HCT116 (cell line): ENCODE measurements at regions not wholly inside any gene's neighbourhood (a gene's known extent, or its start where the extent isn't known, plus 50 kb on each side); places are given as distances from the start of the nearest gene placed in this dataset.

Source experiments
- ATAC-seq: fragments of 200-7000 bp; cut with Tn5 transposase; 2 replicates; pipeline ENCODE4 v1.9.1; 2020; ENCODE audit warnings: mild to moderate bottlenecking, moderate library complexity
- BruUV-seq: library from RNA; stranded (reverse); fragments of 400-500 nt; replicated peaks from 2 replicates; lab custom pipeline; 2021; lab: Mats Ljungman, UMichigan
- CTCF ChIA-PET: fragments of 300-600 bp; sonication (Branson Sonifier 250); formaldehyde crosslinking; loops from one replicate; lab custom pipeline; 2021; ENCODE audit warnings: antibody characterized with exemption; lab: Charles Lee
- POLR2A ChIA-PET: fragments of 300-600, 350-600 bp; sonication (Branson Sonifier 250); formaldehyde crosslinking; loops from one replicate; lab custom pipeline; 2021; ENCODE audit warnings: antibody characterized with exemption; lab: Charles Lee
- RAD21 ChIA-PET, 2 experiments: fragments of 300-600 bp; sonication (Branson Sonifier 250); formaldehyde crosslinking; loops; one replicate each; lab custom pipeline; 2023; ENCODE audit warnings: low total read pairs in 2 of 2; ENCODE audit not compliant: uncharacterized antibody in 2 of 2, unreplicated experiment in 2 of 2, low non-redundant PET in 1 of 2; lab: Charles Lee
- DNase-seq: peaks from one replicate; pipeline ENCODE4 v3.0.0-alpha.2; 2010; ENCODE audit warnings: low read depth, low spot score
- H2AFZ ChIP-seq: fragments of 200-600 bp; shearing (Covaris generic), sonication (generic); 2 replicates; pipeline ENCODE4 v1.6.1; 2017; ENCODE audit warnings: low read depth, mixed run types, mixed read lengths, antibody characterized with exemption, low read length; ENCODE audit not compliant: poor library complexity, severe bottlenecking
- H3K27ac ChIP-seq: 2 replicates; pipeline ENCODE4 v1.5.1; 2012; ENCODE audit warnings: low read depth, low read length
- H3K27me3 ChIP-seq: fragments of 200-600 bp; sonication (generic); 2 replicates; pipeline ENCODE4 v1.6.1; 2016; ENCODE audit warnings: mixed run types, low read length, mixed read lengths; ENCODE audit not compliant: insufficient read depth
- H3K36me3 ChIP-seq, 2 experiments: fragments of 200-500 bp in 1 of 2; fragments of 200-600 bp in 1 of 2; sonication (Bioruptor generic) in 1 of 2; sonication (generic) in 1 of 2; 2 replicates each; pipeline versions ENCODE4 v1.5.1 to v1.6.1; 2014 to 2016; ENCODE audit warnings: low read length in 2 of 2, inconsistent platforms in 1 of 2, mixed read lengths in 1 of 2, mixed run types in 1 of 2; ENCODE audit not compliant: insufficient read depth in 2 of 2, control insufficient read depth in 1 of 2
- H3K4me1 ChIP-seq, 2 experiments: fragments of 200-600 bp in 1 of 2; sonication (generic) in 1 of 2; 2 replicates each; pipeline versions ENCODE4 v1.5.1 to v1.6.1; 2012 to 2017; ENCODE audit warnings: low read length in 2 of 2, inconsistent platforms in 1 of 2, mild to moderate bottlenecking in 1 of 2, mixed read lengths in 1 of 2, mixed run types in 1 of 2, moderate library complexity in 1 of 2; ENCODE audit not compliant: insufficient read depth in 2 of 2, control insufficient read depth in 1 of 2
- H3K4me2 ChIP-seq: fragments of 200-600 bp; sonication (generic); 2 replicates; pipeline ENCODE4 v1.6.1; 2017; ENCODE audit warnings: mixed run types, low read length, mixed read lengths
- H3K4me3 ChIP-seq, 2 experiments: fragments of 200-600 bp in 1 of 2; sonication (generic) in 1 of 2; replicated peaks in 1 of 2; 2 replicates each; pipeline ENCODE4 v1.5.1; 2011 to 2016; ENCODE audit warnings: low read length in 2 of 2, control low read depth in 1 of 2, low read depth in 1 of 2, mild to moderate bottlenecking in 1 of 2, mixed read lengths in 1 of 2, mixed run types in 1 of 2
- H3K79me2 ChIP-seq: fragments of 200-600 bp; sonication (generic); 2 replicates; pipeline ENCODE4 v1.6.1; 2017; ENCODE audit warnings: mild to moderate bottlenecking, mixed run types, low read length, moderate library complexity, mixed read lengths; ENCODE audit not compliant: insufficient read depth
- H3K9ac ChIP-seq: fragments of 200-600 bp; sonication (generic); 2 replicates; pipeline ENCODE4 v1.6.1; 2016; ENCODE audit warnings: low read length, mixed read lengths
- H3K9me2 ChIP-seq: fragments of 200-600 bp; sonication (generic), shearing (Covaris generic); 2 replicates; pipeline ENCODE4 v1.6.1; 2017; ENCODE audit warnings: mixed run types, mild to moderate bottlenecking, moderate library complexity; ENCODE audit not compliant: insufficient read depth
- H3K9me3 ChIP-seq, 2 experiments: fragments of 200-500 bp in 1 of 2; fragments of 200-600 bp in 1 of 2; sonication (Bioruptor generic) in 1 of 2; sonication (generic) in 1 of 2; 2 replicates each; pipeline ENCODE4 v1.6.1; 2014 to 2017; ENCODE audit warnings: low read length in 2 of 2, mixed read lengths in 2 of 2, inconsistent platforms in 1 of 2, low read depth in 1 of 2, mild to moderate bottlenecking in 1 of 2, mixed run types in 1 of 2, moderate library complexity in 1 of 2; ENCODE audit not compliant: control insufficient read depth in 1 of 2, insufficient read depth in 1 of 2
- H4K20me1 ChIP-seq: fragments of 200-600 bp; sonication (generic), shearing (Covaris generic); 2 replicates; pipeline ENCODE4 v1.6.1; 2017; ENCODE audit warnings: mixed run types, mild to moderate bottlenecking, moderate library complexity; ENCODE audit not compliant: insufficient read depth
- CBX3 ChIP-seq: IDR thresholded peaks from 2 replicates; pipeline ENCODE4 v1.6.1; 2012; ENCODE audit warnings: low read depth
- CEBPB ChIP-seq: IDR thresholded peaks from 2 replicates; pipeline ENCODE4 v1.6.1; 2012; ENCODE audit warnings: low read depth
- EGR1 ChIP-seq: IDR thresholded peaks from 2 replicates; pipeline ENCODE4 v1.6.1; 2012; ENCODE audit warnings: low read depth
- ELF1 ChIP-seq: IDR thresholded peaks from 2 replicates; pipeline ENCODE4 v1.6.1; 2012; ENCODE audit warnings: low read depth, borderline replicate concordance
- EZH2 ChIP-seq: fragments of 200-600 bp; sonication (generic); IDR thresholded peaks from 2 replicates; pipeline ENCODE4 v1.6.1; 2017; ENCODE audit warnings: antibody characterized with exemption, mixed run types
- EZH2phosphoT487 ChIP-seq: fragments of 200-600 bp; IDR thresholded peaks from 2 replicates; pipeline ENCODE4 v1.6.1; 2018; ENCODE audit warnings: antibody characterized with exemption, borderline replicate concordance
- FOSL1 ChIP-seq: IDR thresholded peaks from 2 replicates; pipeline ENCODE4 v1.6.1; 2012; ENCODE audit warnings: low read depth
- JUND ChIP-seq: IDR thresholded peaks from 2 replicates; pipeline ENCODE4 v1.6.1; 2012
- MAX ChIP-seq: IDR thresholded peaks from 2 replicates; pipeline ENCODE4 v1.6.1; 2012
- POLR2AphosphoS5 ChIP-seq: IDR thresholded peaks from 2 replicates; pipeline ENCODE4 v1.6.1; 2011; ENCODE audit warnings: mild to moderate bottlenecking, low read depth, low read length, moderate library complexity
- RAD21 ChIP-seq: IDR thresholded peaks from 2 replicates; pipeline ENCODE4 v1.6.1; 2012; ENCODE audit warnings: low read depth, mild to moderate bottlenecking
- SIN3A ChIP-seq: IDR thresholded peaks from 2 replicates; pipeline ENCODE4 v1.6.1; 2012; ENCODE audit warnings: low read depth
- SP1 ChIP-seq: IDR thresholded peaks from 2 replicates; pipeline ENCODE4 v1.6.1; 2012; ENCODE audit warnings: low read depth
- SRF ChIP-seq: IDR thresholded peaks from 2 replicates; pipeline ENCODE4 v1.6.1; 2012; ENCODE audit warnings: low read depth
- TCF7L2 ChIP-seq: IDR thresholded peaks from 2 replicates; pipeline ENCODE4 v1.7.0; 2011; ENCODE audit warnings: borderline replicate concordance, inconsistent platforms; ENCODE audit not compliant: insufficient read depth, insufficient read length; ENCODE audit errors: extremely low read depth
- YY1 ChIP-seq: IDR thresholded peaks from 2 replicates; pipeline ENCODE4 v1.6.1; 2011; ENCODE audit warnings: low read length, low read depth, moderate library complexity, mild to moderate bottlenecking; ENCODE audit not compliant: insufficient replicate concordance; ENCODE audit errors: extremely low read depth
- ZBTB33 ChIP-seq: IDR thresholded peaks from 2 replicates; pipeline ENCODE4 v1.6.1; 2011; ENCODE audit warnings: mild to moderate bottlenecking, low read length, moderate library complexity; ENCODE audit not compliant: insufficient replicate concordance; ENCODE audit errors: extremely low read depth
- ZFX ChIP-seq: fragments of 450-650 bp; IDR thresholded peaks from 2 replicates; pipeline ENCODE4 v1.6.1; 2017
- ZNF274 ChIP-seq: fragments of 200-500 bp; sonication (Bioruptor generic); IDR thresholded peaks from 2 replicates; pipeline ENCODE4 v1.6.1; 2014; ENCODE audit warnings: mild to moderate bottlenecking, low read depth, low read length, inconsistent platforms
- intact Hi-C: fragments of 100-400 bp; cut with micrococcal nuclease; formaldehyde crosslinking; loops from 2 replicates; pipeline ENCODE4 v1.10.0; 2022
- TF ChIP-seq, protein P1 (sequence below): IDR thresholded peaks from 2 replicates; pipeline ENCODE4 v1.6.1; 2012
- TF ChIP-seq, protein P2 (sequence below), 3 experiments: fragments of 200-600 bp in 1 of 3; sonication (generic) in 1 of 3; IDR thresholded peaks in 2 of 3; conservative IDR thresholded peaks in 1 of 3; 2 replicates each; pipeline ENCODE4 v1.5.1; 2012 to 2017; ENCODE audit warnings: low read depth in 2 of 3, low read length in 2 of 3, antibody characterized with exemption in 1 of 3, borderline replicate concordance in 1 of 3, control low read depth in 1 of 3, mild to moderate bottlenecking in 1 of 3, mixed read lengths in 1 of 3, mixed run types in 1 of 3, moderate library complexity in 1 of 3; ENCODE audit not compliant: insufficient read depth in 1 of 3

GRCh38 chr6:6752129-6752528, 163.6 kb downstream of the LY86 start (continued):
- TF ChIP-seq, protein P1, sequence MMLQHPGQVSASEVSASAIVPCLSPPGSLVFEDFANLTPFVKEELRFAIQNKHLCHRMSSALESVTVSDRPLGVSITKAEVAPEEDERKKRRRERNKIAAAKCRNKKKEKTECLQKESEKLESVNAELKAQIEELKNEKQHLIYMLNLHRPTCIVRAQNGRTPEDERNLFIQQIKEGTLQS, result no peak
- TF ChIP-seq TCF7L2 (no peak), ZBTB33 (no peak), FOSL1 (no peak), EZH2 (no peak), ZNF274 (no peak), SP1 (no peak), YY1 (no peak), MAX (no peak), EGR1 (no peak), SRF (no peak)

DNA sequence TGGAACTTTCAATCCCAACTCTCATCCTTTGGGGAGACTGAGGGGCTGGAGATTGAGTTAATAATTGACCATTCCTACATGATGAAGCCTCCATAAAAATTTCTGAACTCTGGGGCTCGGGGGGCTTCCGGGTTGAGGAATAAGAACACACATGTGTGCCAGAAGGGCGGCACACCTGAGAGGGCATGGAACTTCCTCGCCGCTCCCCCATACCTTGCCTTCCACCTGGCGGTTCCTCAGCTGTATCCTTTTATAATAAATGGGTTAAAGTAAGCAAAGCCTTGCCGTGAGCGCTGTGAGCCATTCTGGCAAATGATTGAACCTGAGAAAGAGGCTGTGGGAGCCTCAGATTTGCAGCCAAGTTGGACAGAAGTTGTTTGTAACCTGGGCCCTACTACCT, 164.8 kb downstream of the LY86 start:
- Histone ChIP-seq H3K36me3 (no peaks in the 10 kb centered on the region), H3K4me3 (no peak overlapping the region), H2AFZ (peak overlapping the region; percentile 41), H3K79me2 (no peaks in the 10 kb centered on the region), H3K9ac (no peak overlapping the region), H3K9me3 (no peaks in the 10 kb centered on the region), H3K4me1 (peaks cover 32 to 54% of the 10 kb centered on the region in 2 experiments), H4K20me1 (no peaks in the 10 kb centered on the region), H3K9me2 (no peaks in the 10 kb centered on the region), H3K4me2 (no peak overlapping the region), H3K27ac (no peak overlapping the region), H3K27me3 (no peaks in the 10 kb centered on the region)
- intact Hi-C loops, result no loop called here
- no TSS peak for BruUV-seq
- ChIA-PET RAD21 (no interaction called here), POLR2A (no interaction called here), CTCF (no interaction called here)
- ATAC-seq (no peak), DNase-seq (no peak)
- no peak for TF ChIP-seq CBX3
- TF ChIP-seq EZH2phosphoT487, result no peak
- TF ChIP-seq ZNF274, result no peak
- TF ChIP-seq, protein P2, sequence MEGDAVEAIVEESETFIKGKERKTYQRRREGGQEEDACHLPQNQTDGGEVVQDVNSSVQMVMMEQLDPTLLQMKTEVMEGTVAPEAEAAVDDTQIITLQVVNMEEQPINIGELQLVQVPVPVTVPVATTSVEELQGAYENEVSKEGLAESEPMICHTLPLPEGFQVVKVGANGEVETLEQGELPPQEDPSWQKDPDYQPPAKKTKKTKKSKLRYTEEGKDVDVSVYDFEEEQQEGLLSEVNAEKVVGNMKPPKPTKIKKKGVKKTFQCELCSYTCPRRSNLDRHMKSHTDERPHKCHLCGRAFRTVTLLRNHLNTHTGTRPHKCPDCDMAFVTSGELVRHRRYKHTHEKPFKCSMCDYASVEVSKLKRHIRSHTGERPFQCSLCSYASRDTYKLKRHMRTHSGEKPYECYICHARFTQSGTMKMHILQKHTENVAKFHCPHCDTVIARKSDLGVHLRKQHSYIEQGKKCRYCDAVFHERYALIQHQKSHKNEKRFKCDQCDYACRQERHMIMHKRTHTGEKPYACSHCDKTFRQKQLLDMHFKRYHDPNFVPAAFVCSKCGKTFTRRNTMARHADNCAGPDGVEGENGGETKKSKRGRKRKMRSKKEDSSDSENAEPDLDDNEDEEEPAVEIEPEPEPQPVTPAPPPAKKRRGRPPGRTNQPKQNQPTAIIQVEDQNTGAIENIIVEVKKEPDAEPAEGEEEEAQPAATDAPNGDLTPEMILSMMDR (IDR thresholded peaks at IDR 0.05 in 2 of 3, conservative IDR thresholded peaks at IDR 0.05 in 1 of 3; ENCODE audit: borderline replicate concordance in 1 of 3, insufficient read depth in 1 of 3, low read depth in 2 of 3, low read length in 2 of 3), result no peak
- no peak for TF ChIP-seq EGR1
- no peak for TF ChIP-seq SIN3A
- no peak for TF ChIP-seq EZH2
- TF ChIP-seq YY1, result no peak
- no peak for TF ChIP-seq ZFX
- TF ChIP-seq CEBPB, result no peak
- no peak for TF ChIP-seq ZBTB33
- TF ChIP-seq SRF, result no peak
- TF ChIP-seq ELF1, result no peak
- no peak for TF ChIP-seq POLR2AphosphoS5
- no peak for TF ChIP-seq FOSL1
- no peak for TF ChIP-seq RAD21
- TF ChIP-seq JUND, result no peak
